ENCODE measurements at regions not wholly inside any gene's neighbourhood (a gene's known extent, or its start where the extent isn't known, plus 50 kb on each side); places are given as distances from the start of the nearest gene placed in this dataset.

GRCh38 chr6:105759015-105759414 is 327.1 kb upstream of the PRDM1 start:
- no peak for DNase-seq (ENCODE audit: low spot score)
- intact Hi-C loops (cut with micrococcal nuclease), result no loop called here
- H3K4me3 Mint-ChIP-seq (ENCODE audit: low read depth), result no peak overlapping the region
- H3K9me3 Mint-ChIP-seq, result peaks cover 17% of the 10 kb centered on the region
- peaks cover 44% of the 10 kb centered on the region for H3K4me1 Mint-ChIP-seq (ENCODE audit: low read depth)
- H3K36me3 Mint-ChIP-seq (ENCODE audit: low read depth), result peaks cover 13% of the 10 kb centered on the region
- peaks cover 2% of the 10 kb centered on the region for H3K27me3 Mint-ChIP-seq (ENCODE audit: low read depth)
- no peak overlapping the region for H3K27ac Mint-ChIP-seq

GRCh38 chr6:105757512-105758200 is 328.5 kb upstream of the PRDM1 start:
- Mint-ChIP-seq H3K9me3 (peaks cover 17% of the 10 kb centered on the region), H3K27me3 (ENCODE audit: low read depth) (peaks cover 2% of the 10 kb centered on the region), H3K4me1 (ENCODE audit: low read depth) (peaks cover 50% of the 10 kb centered on the region), H3K27ac (peak overlapping the region; percentile 41), H3K36me3 (ENCODE audit: low read depth) (peaks cover 16% of the 10 kb centered on the region), H3K4me3 (ENCODE audit: low read depth) (no peak overlapping the region)
- intact Hi-C loops (cut with micrococcal nuclease), result loop anchor here (1.0 kb wide), 1 partner anchor 11 kb away; no protein-coding TSS in a partner anchor
- DNase-seq (ENCODE audit: low spot score), result no peak

GRCh38 chr6:105755885-105756284 is 330.3 kb upstream of the PRDM1 start:
- Mint-ChIP-seq H3K27ac (peak overlapping the region; percentile 44), H3K27me3 (ENCODE audit: low read depth) (no peaks in the 10 kb centered on the region), H3K4me1 (ENCODE audit: low read depth) (peaks cover 50% of the 10 kb centered on the region), H3K4me3 (ENCODE audit: low read depth) (no peak overlapping the region), H3K9me3 (peaks cover 21% of the 10 kb centered on the region), H3K36me3 (ENCODE audit: low read depth) (peaks cover 20% of the 10 kb centered on the region)
- intact Hi-C loops (cut with micrococcal nuclease), result no loop called here
- DNase-seq (ENCODE audit: low spot score), result no peak

GRCh38 chr6:105753620-105754211 is 332.4 kb upstream of the PRDM1 start:
- Mint-ChIP-seq H3K27ac (no peak overlapping the region), H3K36me3 (ENCODE audit: low read depth) (peaks cover 20% of the 10 kb centered on the region), H3K4me3 (ENCODE audit: low read depth) (no peak overlapping the region), H3K9me3 (peaks cover 21% of the 10 kb centered on the region), H3K27me3 (ENCODE audit: low read depth) (no peaks in the 10 kb centered on the region), H3K4me1 (ENCODE audit: low read depth) (peaks cover 45% of the 10 kb centered on the region)
- DNase-seq (ENCODE audit: low spot score), result no peak
- intact Hi-C loops (cut with micrococcal nuclease), result no loop called here

- H3K4me1 Mint-ChIP-seq (ENCODE audit: low read depth), result peaks cover 46% of the 10 kb centered on the region
- intact Hi-C loops (cut with micrococcal nuclease), result no loop called here
- no peak overlapping the region for H3K27ac Mint-ChIP-seq
- H3K9me3 Mint-ChIP-seq, result peaks cover 21% of the 10 kb centered on the region
- H3K36me3 Mint-ChIP-seq (ENCODE audit: low read depth), result peaks cover 20% of the 10 kb centered on the region
- no peak overlapping the region for H3K4me3 Mint-ChIP-seq (ENCODE audit: low read depth)
- no peak for DNase-seq (ENCODE audit: low spot score)
- no peaks in the 10 kb centered on the region for H3K27me3 Mint-ChIP-seq (ENCODE audit: low read depth)
Observed at GRCh38 chr6:105753207-105753606, 332.9 kb upstream of the PRDM1 start.

GRCh38 chr6:105750089-105750488 is 336.0 kb upstream of the PRDM1 start:
- Mint-ChIP-seq H3K9me3 (peaks cover 4% of the 10 kb centered on the region), H3K36me3 (ENCODE audit: low read depth) (peaks cover 7% of the 10 kb centered on the region), H3K27ac (no peak overlapping the region), H3K4me3 (ENCODE audit: low read depth) (no peak overlapping the region), H3K4me1 (ENCODE audit: low read depth) (peaks cover 40% of the 10 kb centered on the region), H3K27me3 (ENCODE audit: low read depth) (no peaks in the 10 kb centered on the region)
- intact Hi-C loops (cut with micrococcal nuclease), result no loop called here
- DNase-seq (ENCODE audit: low spot score), result no peak

- H3K27me3 Mint-ChIP-seq (ENCODE audit: low read depth), result no peaks in the 10 kb centered on the region
- peaks cover 4% of the 10 kb centered on the region for H3K9me3 Mint-ChIP-seq
- no peak overlapping the region for H3K4me3 Mint-ChIP-seq (ENCODE audit: low read depth)
- DNase-seq (ENCODE audit: low spot score), result no peak
- H3K36me3 Mint-ChIP-seq (ENCODE audit: low read depth), result peaks cover 7% of the 10 kb centered on the region
- peaks cover 51% of the 10 kb centered on the region for H3K4me1 Mint-ChIP-seq (ENCODE audit: low read depth)
- H3K27ac Mint-ChIP-seq, result no peak overlapping the region
- intact Hi-C loops (cut with micrococcal nuclease), result no loop called here
Observed at GRCh38 chr6:105748737-105749161, 337.4 kb upstream of the PRDM1 start.

GRCh38 chr6:105747823-105748405 is 338.2 kb upstream of the PRDM1 start:
- DNase-seq (ENCODE audit: low spot score), result no peak
- peaks cover 51% of the 10 kb centered on the region for H3K4me1 Mint-ChIP-seq (ENCODE audit: low read depth)
- intact Hi-C loops (cut with micrococcal nuclease), result no loop called here
- no peak overlapping the region for H3K4me3 Mint-ChIP-seq (ENCODE audit: low read depth)
- peaks cover 4% of the 10 kb centered on the region for H3K36me3 Mint-ChIP-seq (ENCODE audit: low read depth)
- no peaks in the 10 kb centered on the region for H3K27me3 Mint-ChIP-seq (ENCODE audit: low read depth)
- peaks cover 4% of the 10 kb centered on the region for H3K9me3 Mint-ChIP-seq
- no peak overlapping the region for H3K27ac Mint-ChIP-seq

GRCh38 chr6:105746509-105746908 is 339.6 kb upstream of the PRDM1 start:
- H3K27ac Mint-ChIP-seq, result peak overlapping the region; percentile 47
- intact Hi-C loops (cut with micrococcal nuclease), result loop anchor here (1.0 kb wide), 1 partner anchor 11 kb away; no protein-coding TSS in a partner anchor
- no peaks in the 10 kb centered on the region for H3K9me3 Mint-ChIP-seq
- no peak for DNase-seq (ENCODE audit: low spot score)
- H3K27me3 Mint-ChIP-seq (ENCODE audit: low read depth), result no peaks in the 10 kb centered on the region
- H3K36me3 Mint-ChIP-seq (ENCODE audit: low read depth), result no peaks in the 10 kb centered on the region
- H3K4me3 Mint-ChIP-seq (ENCODE audit: low read depth), result no peak overlapping the region
- peaks cover 59% of the 10 kb centered on the region for H3K4me1 Mint-ChIP-seq (ENCODE audit: low read depth)

- DNase-seq (ENCODE audit: low spot score), result no peak
- Mint-ChIP-seq H3K4me1 (ENCODE audit: low read depth) (peaks cover 59% of the 10 kb centered on the region), H3K27ac (peak overlapping the region; percentile 47), H3K4me3 (ENCODE audit: low read depth) (no peak overlapping the region), H3K9me3 (no peaks in the 10 kb centered on the region), H3K36me3 (ENCODE audit: low read depth) (no peaks in the 10 kb centered on the region), H3K27me3 (ENCODE audit: low read depth) (no peaks in the 10 kb centered on the region)
- intact Hi-C loops (cut with micrococcal nuclease), result loop anchor here (1.0 kb wide), 1 partner anchor 11 kb away; no protein-coding TSS in a partner anchor
Observed at GRCh38 chr6:105746130-105746505, 340.0 kb upstream of the PRDM1 start.

GRCh38 chr6:105745464-105746129 is 340.5 kb upstream of the PRDM1 start:
- peaks cover 62% of the 10 kb centered on the region for H3K4me1 Mint-ChIP-seq (ENCODE audit: low read depth)
- intact Hi-C loops (cut with micrococcal nuclease), result loop anchor here (1.0 to 2.0 kb wide), 8 partner anchors 12 to 419 kb away; partner anchors contain the start of gene PRDM1
- H3K27ac Mint-ChIP-seq, result peak overlapping the region; percentile 51
- DNase-seq (ENCODE audit: low spot score), result no peak
- no peaks in the 10 kb centered on the region for H3K36me3 Mint-ChIP-seq (ENCODE audit: low read depth)
- H3K9me3 Mint-ChIP-seq, result no peaks in the 10 kb centered on the region
- H3K27me3 Mint-ChIP-seq (ENCODE audit: low read depth), result no peaks in the 10 kb centered on the region
- H3K4me3 Mint-ChIP-seq (ENCODE audit: low read depth), result peak overlapping the region; percentile 11

GRCh38 chr6:105744815-105745214 is 341.3 kb upstream of the PRDM1 start:
- DNase-seq (ENCODE audit: low spot score), result no peak
- no peaks in the 10 kb centered on the region for H3K36me3 Mint-ChIP-seq (ENCODE audit: low read depth)
- peaks cover 60% of the 10 kb centered on the region for H3K4me1 Mint-ChIP-seq (ENCODE audit: low read depth)
- H3K27ac Mint-ChIP-seq, result peak overlapping the region; percentile 51
- H3K9me3 Mint-ChIP-seq, result no peaks in the 10 kb centered on the region
- H3K27me3 Mint-ChIP-seq (ENCODE audit: low read depth), result no peaks in the 10 kb centered on the region
- intact Hi-C loops (cut with micrococcal nuclease), result loop anchor here (1.0 to 5.0 kb wide), 10 partner anchors 42 to 419 kb away; partner anchors contain the start of gene PRDM1
- no peak overlapping the region for H3K4me3 Mint-ChIP-seq (ENCODE audit: low read depth)

Data from activated T-helper 2 cell treated with anti-CD3 and anti-CD28 coated beads, Interferon-gamma antibody, Interleukin-2, Interleukin-4, amounts not matched to agents 10 μg/mL and 5 μg/mL and 100 μg/mL, durations not matched to agents 14 hours and 24 hours and 36 hours (primary cell).